Cardiac septum (tissue), 1 donor: ENCODE measurements at regions not wholly inside any gene's neighbourhood (a gene's known extent, or its start where the extent isn't known, plus 50 kb on each side); places are given as distances from the start of the nearest gene placed in this dataset.
"Not testable (repeated sequence)": the region's sequence is repeated elsewhere in the genome, so short reads cannot be mapped to it uniquely, and the experiment has no call there.

ENCODE experiments used
- DNase-seq: peaks from one replicate; pipeline ENCODE4 v3.0.0-alpha.2; 2020; ENCODE audit warnings: low spot score
- intact Hi-C: fragments of 100-400 bp; cut with DNase I; formaldehyde crosslinking; loops from one replicate; pipeline ENCODE4 v1.14.0; 2022
- donor health status: DM: no; HTN: no; CAD: no.

DNA sequence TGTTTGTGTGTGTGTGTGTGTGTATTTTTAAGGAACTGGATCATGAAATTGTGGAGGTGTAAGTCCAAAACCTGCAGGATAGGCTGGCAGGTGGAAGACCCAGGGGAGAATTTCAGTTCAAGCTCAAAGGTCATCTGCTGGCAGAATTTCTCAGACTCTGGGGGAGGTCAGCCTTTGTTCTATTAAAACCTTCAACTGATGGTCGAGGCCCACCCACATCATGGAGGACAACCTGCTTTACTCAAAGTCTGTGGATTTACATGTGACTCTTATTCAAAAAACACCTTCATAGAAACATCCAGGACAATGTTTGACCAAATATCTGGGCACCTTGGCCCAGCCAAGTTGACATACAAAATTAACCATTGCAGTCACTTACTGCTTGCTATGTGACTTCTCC, 157.2 kb downstream of the EDEM1 start:
- DNase-seq = no peak
- intact Hi-C loops = no loop called here

GRCh38 chr3:5347486-5347885, 160.0 kb downstream of the EDEM1 start:
- intact Hi-C loops = no loop called here
- no peak for DNase-seq

DNA sequence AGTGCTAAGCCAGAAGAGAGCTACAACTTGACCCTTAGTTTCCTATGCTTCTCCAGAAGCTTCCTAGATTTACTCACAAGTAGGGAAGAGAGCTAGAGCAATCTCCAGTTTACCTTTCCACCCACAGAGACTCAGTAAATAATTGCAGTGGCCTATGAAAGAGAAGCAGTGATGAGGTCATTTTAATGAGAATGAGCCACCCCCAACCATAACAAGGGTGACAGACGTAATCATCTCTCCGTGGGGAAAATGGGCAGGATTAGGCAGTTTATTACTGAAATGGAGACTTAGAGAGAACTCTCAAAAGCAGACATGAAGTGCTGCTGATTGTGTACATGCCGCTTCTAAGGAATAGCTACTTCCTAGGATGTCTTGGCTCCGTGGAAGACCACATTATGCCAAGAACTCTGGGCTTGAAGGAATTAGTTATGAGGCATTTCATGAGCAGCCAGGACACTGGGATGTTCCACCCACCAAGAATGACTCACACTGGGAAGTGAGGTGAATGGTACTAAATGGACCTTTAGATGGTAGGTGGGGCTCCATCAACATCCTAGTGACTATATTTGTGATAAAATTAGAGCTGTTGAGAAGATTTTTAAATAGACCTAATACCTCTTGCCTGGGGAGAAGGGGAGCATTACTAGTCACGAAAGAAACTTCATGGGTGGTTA, 160.9 kb downstream of the EDEM1 start:
- DNase-seq = no peak
- intact Hi-C loops = no loop called here

DNA sequence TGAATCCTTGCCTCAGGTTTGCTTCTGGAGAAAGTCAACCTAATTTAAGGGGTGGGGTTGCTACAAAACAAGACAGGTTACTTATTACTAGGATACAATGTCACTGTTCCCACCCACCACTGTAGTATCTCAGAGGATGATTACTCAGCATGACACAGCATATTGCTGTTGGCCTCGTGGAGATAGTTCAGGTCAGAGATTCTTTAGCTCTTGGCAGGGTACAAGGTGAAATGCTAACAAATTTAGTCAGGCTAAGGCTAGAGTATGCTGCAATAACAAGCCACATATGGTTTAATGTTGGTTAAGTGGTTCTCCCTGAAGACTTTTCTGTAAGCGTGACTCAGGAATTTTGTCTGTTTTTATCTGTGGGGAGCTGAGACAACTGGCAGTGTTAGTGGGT, 161.8 kb downstream of the EDEM1 start:
- no peak for DNase-seq
- intact Hi-C loops = no loop called here

DNA sequence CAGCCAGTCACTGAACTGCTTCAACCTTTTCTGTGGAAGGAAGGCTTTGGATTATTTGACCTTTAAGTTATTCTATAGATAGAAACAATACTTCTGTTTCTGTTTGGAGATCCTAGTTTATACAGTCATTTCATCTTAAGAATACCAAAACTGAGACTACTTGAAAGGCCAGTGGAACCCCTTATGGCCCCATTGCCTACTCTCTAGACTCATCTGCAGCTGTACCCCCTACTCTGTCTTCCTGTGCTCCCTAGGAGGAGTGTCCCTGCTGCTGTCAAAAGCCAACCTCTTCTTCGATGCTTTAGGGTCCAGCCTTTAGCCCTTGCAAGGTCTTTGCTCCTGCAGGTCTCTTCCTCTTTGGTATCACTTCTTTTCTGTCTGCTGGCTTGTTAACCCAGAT, 169.6 kb downstream of the EDEM1 start:
- intact Hi-C loops = no loop called here
- DNase-seq = no peak

GRCh38 chr3:5358911-5359310, 171.4 kb downstream of the EDEM1 start:
- no peak for DNase-seq
- intact Hi-C loops = no loop called here

DNA sequence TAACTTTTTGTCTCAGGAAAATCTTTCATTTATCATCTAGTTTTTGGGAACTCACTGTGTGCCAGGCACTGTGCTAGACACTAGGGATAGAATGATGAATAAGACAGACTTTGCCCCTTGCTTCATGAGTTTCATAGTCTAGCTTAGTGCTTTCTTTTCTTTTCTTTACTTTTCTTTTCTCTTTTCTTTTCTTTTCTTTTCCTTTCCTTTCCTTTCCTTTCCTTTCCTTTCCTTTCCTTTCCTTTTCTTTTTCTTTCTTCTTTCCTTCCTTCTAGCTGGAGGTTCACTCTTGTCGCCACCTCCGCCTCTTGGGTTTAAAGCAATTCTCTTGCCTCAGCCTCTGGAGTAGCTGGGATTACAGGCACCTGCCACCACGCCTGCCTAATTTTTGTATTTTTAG, 172.9 kb downstream of the EDEM1 start:
- intact Hi-C loops = no loop called here
- no peak for DNase-seq

DNA sequence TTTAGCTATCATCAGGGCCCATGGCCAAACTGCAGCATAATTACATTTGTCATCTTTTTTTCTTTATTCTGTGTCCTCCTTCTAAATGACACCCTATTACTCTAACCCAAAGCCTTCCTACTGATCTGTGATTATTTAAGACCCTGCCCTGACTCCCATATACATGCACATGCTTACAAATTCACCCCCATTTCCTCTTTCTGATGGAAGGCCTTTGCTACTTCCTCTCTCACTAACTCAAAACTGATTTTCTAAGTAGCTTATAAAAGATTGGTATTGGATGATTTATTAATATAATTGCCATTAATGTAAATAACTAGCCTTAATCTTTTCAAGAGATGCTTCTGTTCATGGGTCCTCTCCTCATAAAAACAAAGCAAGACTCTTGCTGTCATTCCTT, 179.2 kb downstream of the EDEM1 start:
- intact Hi-C loops = no loop called here

GRCh38 chr3:5371555-5371954, 184.0 kb downstream of the EDEM1 start:
- DNase-seq, intact Hi-C loops: not testable (repeated sequence)

More for the DNA sequence above, 179.2 kb downstream of the EDEM1 start:
- no peak for DNase-seq

- no peak for DNase-seq
- intact Hi-C loops = no loop called here
Measured at GRCh38 chr3:5376761-5377160, 189.3 kb downstream of the EDEM1 start.

DNA sequence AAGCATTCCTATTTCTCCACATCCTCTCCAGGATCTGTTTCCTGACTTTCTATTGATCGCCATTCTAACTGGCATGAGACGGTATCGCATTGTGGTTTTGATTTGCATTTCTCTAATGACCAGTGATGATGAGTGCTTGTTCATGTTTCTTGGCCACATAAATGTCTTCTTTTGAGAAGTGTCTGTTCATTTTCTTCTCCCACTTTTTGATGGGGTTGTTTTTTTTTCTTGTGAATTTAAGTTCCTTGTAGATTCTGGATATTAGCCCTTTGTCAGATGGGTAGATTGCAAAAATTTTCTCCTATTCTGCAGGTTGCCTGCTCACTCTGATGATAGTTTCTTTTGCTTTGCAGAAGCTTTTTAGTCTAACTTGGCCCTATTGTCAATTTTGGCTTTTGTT, 191.8 kb downstream of the EDEM1 start:
- intact Hi-C loops = not testable (repeated sequence)

GRCh38 chr3:5383486-5384263, 196.2 kb downstream of the EDEM1 start:
- DNase-seq, intact Hi-C loops: not testable (repeated sequence)

More for the DNA sequence above, 191.8 kb downstream of the EDEM1 start:
- DNase-seq = not testable (repeated sequence)

- intact Hi-C loops = no loop called here
- DNase-seq = no peak
Measured at GRCh38 chr3:5384557-5385236, 197.2 kb downstream of the EDEM1 start.

- no peak for DNase-seq
- intact Hi-C loops = no loop called here
Measured at GRCh38 chr3:5388091-5388490, 200.6 kb downstream of the EDEM1 start.

GRCh38 chr3:5389057-5389456, 201.6 kb downstream of the EDEM1 start:
- no peak for DNase-seq
- intact Hi-C loops = no loop called here

- DNase-seq = no peak
- intact Hi-C loops = no loop called here
Measured at GRCh38 chr3:5390221-5390620, 202.7 kb downstream of the EDEM1 start.

DNA sequence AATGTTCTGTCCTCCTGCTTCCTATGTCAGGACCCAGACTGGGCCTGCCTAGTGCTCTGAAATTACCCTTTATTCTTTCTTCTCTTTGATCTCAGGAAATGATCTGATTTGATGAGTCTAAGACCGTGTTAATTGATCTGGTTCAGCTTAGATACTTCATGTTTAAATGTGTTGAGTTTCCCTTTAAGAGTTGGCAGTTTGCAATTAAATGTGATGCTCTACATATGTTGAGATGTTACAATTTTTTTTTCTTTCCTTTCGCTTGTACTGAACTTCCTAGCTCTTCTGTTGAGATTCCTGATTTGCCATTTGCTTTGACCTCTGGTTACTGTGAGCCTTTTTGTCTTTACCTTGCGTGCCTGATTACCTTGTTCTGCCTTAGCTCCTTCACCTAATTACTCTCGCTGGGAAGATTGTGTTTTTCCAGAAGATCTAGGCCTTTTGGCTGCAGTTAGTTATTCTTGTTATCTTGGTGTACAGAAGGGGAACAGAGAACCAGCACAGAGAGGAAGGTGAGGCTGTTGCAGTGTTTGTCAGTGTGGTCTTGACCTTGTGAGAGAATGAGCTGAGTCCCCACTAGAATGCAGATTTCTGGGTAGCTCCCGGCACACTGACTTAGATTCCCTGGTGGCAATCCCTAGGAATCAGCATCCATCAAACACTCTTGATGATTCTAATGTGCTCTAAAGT, 203.6 kb downstream of the EDEM1 start:
- DNase-seq = no peak
- intact Hi-C loops = no loop called here

- no peak for DNase-seq
- intact Hi-C loops = no loop called here
Measured at GRCh38 chr3:5401002-5401401, 213.5 kb downstream of the EDEM1 start.

DNA sequence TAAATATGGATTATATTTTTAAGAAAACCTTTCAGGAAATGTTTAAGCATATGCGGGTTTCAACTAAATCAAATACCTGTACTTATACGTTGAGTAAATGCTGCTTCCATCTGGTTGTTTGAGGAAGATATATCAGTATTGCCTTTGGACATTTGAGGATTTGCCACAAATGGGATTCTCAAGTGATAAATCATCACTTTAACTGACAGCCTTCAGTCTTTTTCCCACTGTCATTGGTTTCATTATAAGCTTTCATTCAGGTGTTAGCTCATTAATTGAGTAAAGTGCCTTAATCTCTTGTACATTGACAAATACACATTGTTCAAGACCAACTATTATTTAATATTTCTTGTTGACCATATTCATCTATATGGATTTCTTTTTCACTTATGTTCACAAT, 217.2 kb downstream of the EDEM1 start:
- intact Hi-C loops = no loop called here
- no peak for DNase-seq

- intact Hi-C loops = no loop called here
- no peak for DNase-seq
Measured at GRCh38 chr3:5411786-5412185, 224.3 kb downstream of the EDEM1 start.
